AG04449 (cell line): ENCODE measurements at regions not wholly inside any gene's neighbourhood (a gene's known extent, or its start where the extent isn't known, plus 50 kb on each side); places are given as distances from the start of the nearest gene placed in this dataset.

Source experiments
- CTCF ChIA-PET: fragments of 350-600 bp; formaldehyde crosslinking; extraction: SDS; loops from one replicate; lab custom pipeline; 2021; ENCODE audit warnings: antibody characterized with exemption; lab: Yijun Ruan, JAX
- POLR2A ChIA-PET: fragments of 400-600, 350-600 bp; formaldehyde crosslinking; extraction: SDS; loops from one replicate; lab custom pipeline; 2020; ENCODE audit warnings: antibody characterized with exemption, inconsistent platforms; lab: Yijun Ruan, JAX
- DNase-seq: peaks from one replicate; pipeline ENCODE4 v3.0.0-alpha.2; 2010; ENCODE audit warnings: low read depth, low spot score
- H3K4me3 ChIP-seq: 2 replicates; pipeline ENCODE4 v1.5.1; 2011; ENCODE audit warnings: low read depth, mild to moderate bottlenecking, control low read depth, low read length
- CTCF ChIP-seq: IDR thresholded peaks from one replicate; pipeline ENCODE4 v1.5.1; 2011; ENCODE audit warnings: mild to moderate bottlenecking, moderate library complexity, low read length, control low read depth, inconsistent platforms; ENCODE audit not compliant: insufficient read depth; ENCODE audit errors: missing control alignments

GRCh38 chr3:194076475-194076874, 59.5 kb upstream of the HES1 start:
- H3K4me3 ChIP-seq = no peak overlapping the region
- ChIA-PET POLR2A (no interaction called here), CTCF (no interaction called here)
- TF ChIP-seq CTCF = no peak
- DNase-seq = no peak

GRCh38 chr3:194077602-194078001, 58.3 kb upstream of the HES1 start:
- ChIA-PET CTCF (no interaction called here), POLR2A (no interaction called here)
- no peak for DNase-seq
- H3K4me3 ChIP-seq = no peak overlapping the region
- no peak for TF ChIP-seq CTCF

GRCh38 chr3:194078045-194078821, 57.7 kb upstream of the HES1 start:
- ChIA-PET POLR2A (no interaction called here), CTCF (interaction anchor here (1.0 kb wide), 1 partner anchor 62 kb away, joined by 3 read pairs; no protein-coding TSS in a partner anchor)
- H3K4me3 ChIP-seq = no peak overlapping the region
- no peak for TF ChIP-seq CTCF
- DNase-seq = no peak

GRCh38 chr3:194079702-194080172, 56.2 kb upstream of the HES1 start:
- CTCF ChIA-PET = no interaction called here
- POLR2A ChIA-PET = no interaction called here
- no peak for DNase-seq
- H3K4me3 ChIP-seq = no peak overlapping the region
- TF ChIP-seq CTCF = no peak

GRCh38 chr3:194080436-194080835, 55.5 kb upstream of the HES1 start:
- no peak for TF ChIP-seq CTCF
- no peak for DNase-seq
- ChIA-PET POLR2A (no interaction called here), CTCF (no interaction called here)
- no peak overlapping the region for H3K4me3 ChIP-seq

GRCh38 chr3:194080913-194081800, 54.8 kb upstream of the HES1 start:
- POLR2A ChIA-PET = no interaction called here
- no peak overlapping the region for H3K4me3 ChIP-seq
- no peak for TF ChIP-seq CTCF
- no peak for DNase-seq
- CTCF ChIA-PET = interaction anchor here (1.0 kb wide), 1 partner anchor 29 kb away, joined by 3 read pairs; no protein-coding TSS in a partner anchor
